ENCODE measurements at regions not wholly inside any gene's neighbourhood (a gene's known extent, or its start where the extent isn't known, plus 50 kb on each side); places are given as distances from the start of the nearest gene placed in this dataset.

DNA sequence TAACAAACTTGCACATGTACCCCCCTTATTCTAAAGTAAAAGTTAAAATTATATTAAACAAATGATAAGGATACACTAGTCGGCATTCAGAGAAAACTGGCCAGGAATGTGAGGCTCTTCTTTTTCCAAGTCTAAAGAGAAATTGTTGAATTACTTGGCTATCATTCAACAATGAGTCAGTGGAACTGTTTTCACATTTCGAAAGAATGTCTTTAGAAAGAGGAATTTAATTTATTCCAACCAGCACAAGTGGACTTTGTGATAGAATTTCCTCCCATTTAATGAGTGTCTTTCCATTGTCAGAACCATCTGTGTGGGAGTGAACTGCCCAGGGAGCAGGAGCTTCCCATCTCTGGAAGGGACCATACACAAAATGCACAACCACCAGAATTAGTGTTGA lies 792.2 kb downstream of the EPHA4 start:
- no peak overlapping the region for H3K4me3 ChIP-seq (ENCODE audit: low read length)
- peak; percentile 43 for DNase-seq (ENCODE audit: low read depth)
- TF ChIP-seq, protein P1, sequence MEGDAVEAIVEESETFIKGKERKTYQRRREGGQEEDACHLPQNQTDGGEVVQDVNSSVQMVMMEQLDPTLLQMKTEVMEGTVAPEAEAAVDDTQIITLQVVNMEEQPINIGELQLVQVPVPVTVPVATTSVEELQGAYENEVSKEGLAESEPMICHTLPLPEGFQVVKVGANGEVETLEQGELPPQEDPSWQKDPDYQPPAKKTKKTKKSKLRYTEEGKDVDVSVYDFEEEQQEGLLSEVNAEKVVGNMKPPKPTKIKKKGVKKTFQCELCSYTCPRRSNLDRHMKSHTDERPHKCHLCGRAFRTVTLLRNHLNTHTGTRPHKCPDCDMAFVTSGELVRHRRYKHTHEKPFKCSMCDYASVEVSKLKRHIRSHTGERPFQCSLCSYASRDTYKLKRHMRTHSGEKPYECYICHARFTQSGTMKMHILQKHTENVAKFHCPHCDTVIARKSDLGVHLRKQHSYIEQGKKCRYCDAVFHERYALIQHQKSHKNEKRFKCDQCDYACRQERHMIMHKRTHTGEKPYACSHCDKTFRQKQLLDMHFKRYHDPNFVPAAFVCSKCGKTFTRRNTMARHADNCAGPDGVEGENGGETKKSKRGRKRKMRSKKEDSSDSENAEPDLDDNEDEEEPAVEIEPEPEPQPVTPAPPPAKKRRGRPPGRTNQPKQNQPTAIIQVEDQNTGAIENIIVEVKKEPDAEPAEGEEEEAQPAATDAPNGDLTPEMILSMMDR (conservative IDR thresholded peaks at IDR 0.05; ENCODE audit: low read length), result no peak

DNA sequence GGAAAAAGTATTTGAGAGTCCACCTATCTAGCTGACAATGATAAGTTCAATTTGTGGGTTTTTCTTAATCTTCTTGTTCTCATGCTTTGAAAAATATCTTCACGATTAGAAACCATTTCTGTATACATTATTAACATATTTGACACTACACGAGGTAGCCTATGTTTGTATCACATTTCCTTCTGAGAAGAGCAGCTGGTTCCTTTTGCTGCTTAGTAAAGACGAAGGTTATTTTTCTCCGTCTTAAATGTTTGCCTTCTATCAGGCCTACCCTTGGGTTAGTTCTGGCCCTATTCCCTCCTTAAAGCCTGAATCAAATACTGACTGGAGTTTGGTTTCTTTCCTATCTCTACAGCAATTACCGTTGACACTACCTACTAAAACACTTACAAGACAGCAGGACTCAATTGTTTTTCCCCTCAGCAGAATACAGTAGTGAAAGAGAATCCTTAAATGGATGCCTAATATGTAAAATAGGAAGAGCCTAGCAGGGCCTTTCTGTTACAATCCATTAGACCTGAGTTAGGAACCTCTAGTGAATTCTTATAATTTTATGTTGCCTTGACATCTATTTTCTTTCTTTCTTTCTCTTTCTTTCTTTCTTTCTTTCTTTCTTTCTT lies 790.4 kb downstream of the EPHA4 start:
- TF ChIP-seq, protein P1 (conservative IDR thresholded peaks at IDR 0.05; ENCODE audit: low read length), result no peak
- no peak for DNase-seq (ENCODE audit: low read depth)

DNA sequence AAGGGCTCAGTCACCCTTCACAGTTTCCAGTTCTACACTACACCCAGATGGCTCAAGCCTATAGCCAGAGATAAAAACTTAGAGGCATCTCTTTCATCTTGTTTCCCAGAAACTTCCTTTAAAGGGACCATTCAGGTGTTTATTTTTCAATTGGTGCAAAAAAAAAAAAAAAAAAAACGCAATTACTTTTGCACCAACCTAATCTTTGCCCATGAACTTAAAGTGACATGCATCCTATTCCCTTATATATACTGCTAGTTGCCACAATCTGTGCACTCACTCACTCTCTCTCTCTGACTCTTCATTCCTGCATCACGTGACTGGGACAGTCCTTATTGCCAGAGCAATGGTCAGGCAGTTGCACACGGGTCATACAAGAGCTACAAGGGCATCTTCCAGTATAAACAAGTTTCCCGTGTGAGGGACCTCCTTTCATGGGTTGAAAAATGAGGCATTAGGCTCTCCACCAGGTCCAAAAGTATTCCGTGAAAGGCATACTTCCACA lies 789.4 kb downstream of the EPHA4 start:
- H3K4me3 ChIP-seq (ENCODE audit: low read length), result no peak overlapping the region
- TF ChIP-seq, protein P1 (conservative IDR thresholded peaks at IDR 0.05; ENCODE audit: low read length), result no peak
- no peak for DNase-seq (ENCODE audit: low read depth)

More for the DNA sequence above, 790.4 kb downstream of the EPHA4 start:
- no peak overlapping the region for H3K4me3 ChIP-seq (ENCODE audit: low read length)

DNA sequence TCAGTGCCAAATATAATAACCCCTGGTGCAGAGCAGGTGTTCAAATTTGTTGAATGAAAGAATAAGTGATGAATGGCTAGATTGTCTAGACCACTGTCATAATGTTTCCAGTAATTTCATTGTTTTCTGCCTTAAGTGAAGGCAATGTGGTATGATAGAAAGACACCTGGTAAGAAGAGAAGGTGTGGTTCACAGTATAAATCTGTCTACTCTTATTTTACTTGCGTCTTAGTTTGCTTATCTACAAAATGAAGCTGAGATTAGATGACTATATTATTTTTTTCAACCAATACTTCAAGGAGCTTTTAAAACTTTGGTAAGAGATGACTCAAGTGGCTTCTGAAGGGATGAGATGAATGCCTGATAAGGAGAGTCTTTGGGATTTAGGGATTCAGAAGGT lies 788.4 kb downstream of the EPHA4 start:
- TF ChIP-seq, protein P1 (conservative IDR thresholded peaks at IDR 0.05; ENCODE audit: low read length), result no peak
- no peak overlapping the region for H3K4me3 ChIP-seq (ENCODE audit: low read length)
- DNase-seq (ENCODE audit: low read depth), result no peak

DNA sequence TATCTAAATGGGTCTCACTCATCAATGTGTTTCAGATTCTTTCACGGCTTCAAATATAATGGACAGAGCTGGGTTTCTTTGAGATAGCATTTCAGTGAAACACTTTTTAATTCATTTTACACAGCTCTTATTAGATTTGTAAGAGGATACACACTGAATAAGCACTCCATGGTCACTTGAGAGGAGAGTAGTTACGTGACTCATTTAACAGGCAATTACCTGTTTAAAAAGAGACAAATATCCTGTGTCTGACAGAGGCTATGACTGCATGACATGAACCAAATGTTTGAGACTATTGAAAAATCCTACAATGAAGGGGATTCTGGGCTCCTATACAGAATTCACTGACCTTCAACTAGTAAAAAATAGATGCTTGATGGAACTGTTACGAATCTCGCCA lies 786.9 kb downstream of the EPHA4 start:
- TF ChIP-seq, protein P1 (conservative IDR thresholded peaks at IDR 0.05; ENCODE audit: low read length), result no peak
- H3K4me3 ChIP-seq (ENCODE audit: low read length), result no peak overlapping the region
- no peak for DNase-seq (ENCODE audit: low read depth)

DNA sequence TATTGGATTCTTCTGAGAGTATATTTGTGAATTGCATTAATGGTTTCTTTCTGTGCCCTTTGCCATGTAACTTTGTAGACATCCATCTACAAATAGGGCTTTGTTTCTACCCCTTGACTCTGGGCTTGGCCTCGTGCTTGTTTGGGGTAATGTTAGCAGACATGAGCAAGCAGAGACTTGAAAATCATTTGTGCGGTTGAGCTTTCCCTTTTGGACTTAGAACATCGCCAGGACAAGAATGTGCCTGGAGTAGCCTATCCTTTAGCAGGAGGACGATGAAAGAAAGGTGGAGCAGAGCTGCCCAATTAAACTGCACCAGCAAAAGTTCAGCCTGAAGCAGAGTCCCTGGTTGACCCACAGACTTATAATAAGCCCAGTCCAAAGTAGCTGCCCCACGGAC lies 785.9 kb downstream of the EPHA4 start:
- no peak for DNase-seq (ENCODE audit: low read depth)
- TF ChIP-seq, protein P1 (conservative IDR thresholded peaks at IDR 0.05; ENCODE audit: low read length), result no peak
- H3K4me3 ChIP-seq (ENCODE audit: low read length), result no peak overlapping the region

DNA sequence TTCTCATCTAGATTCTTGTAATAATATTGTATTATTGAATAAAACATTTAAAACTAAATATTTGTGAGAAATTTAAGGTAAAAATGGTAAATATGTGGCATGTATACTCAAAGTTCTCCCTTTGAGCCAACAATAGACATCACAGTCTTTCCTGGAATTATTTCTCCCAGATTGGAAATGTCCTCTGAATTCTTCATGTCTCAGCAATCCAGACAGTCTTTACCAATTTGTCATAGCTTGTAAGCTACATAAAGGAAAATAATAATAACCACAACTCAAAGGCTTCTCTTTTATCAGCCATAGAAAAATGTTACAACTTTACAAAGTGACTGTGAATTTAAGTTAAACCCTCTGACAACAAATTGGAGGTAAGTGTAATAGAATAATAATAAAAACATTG lies 784.9 kb downstream of the EPHA4 start:
- no peak for DNase-seq (ENCODE audit: low read depth)
- TF ChIP-seq, protein P1 (conservative IDR thresholded peaks at IDR 0.05; ENCODE audit: low read length), result no peak
- no peak overlapping the region for H3K4me3 ChIP-seq (ENCODE audit: low read length)

Measured in AG10803 (cell line).